ENCODE measurements at regions not wholly inside any gene's neighbourhood (a gene's known extent, or its start where the extent isn't known, plus 50 kb on each side); places are given as distances from the start of the nearest gene placed in this dataset.
A peak's percentile ranks its signal among the peaks of the same experiment; 100 is the strongest.

DNA sequence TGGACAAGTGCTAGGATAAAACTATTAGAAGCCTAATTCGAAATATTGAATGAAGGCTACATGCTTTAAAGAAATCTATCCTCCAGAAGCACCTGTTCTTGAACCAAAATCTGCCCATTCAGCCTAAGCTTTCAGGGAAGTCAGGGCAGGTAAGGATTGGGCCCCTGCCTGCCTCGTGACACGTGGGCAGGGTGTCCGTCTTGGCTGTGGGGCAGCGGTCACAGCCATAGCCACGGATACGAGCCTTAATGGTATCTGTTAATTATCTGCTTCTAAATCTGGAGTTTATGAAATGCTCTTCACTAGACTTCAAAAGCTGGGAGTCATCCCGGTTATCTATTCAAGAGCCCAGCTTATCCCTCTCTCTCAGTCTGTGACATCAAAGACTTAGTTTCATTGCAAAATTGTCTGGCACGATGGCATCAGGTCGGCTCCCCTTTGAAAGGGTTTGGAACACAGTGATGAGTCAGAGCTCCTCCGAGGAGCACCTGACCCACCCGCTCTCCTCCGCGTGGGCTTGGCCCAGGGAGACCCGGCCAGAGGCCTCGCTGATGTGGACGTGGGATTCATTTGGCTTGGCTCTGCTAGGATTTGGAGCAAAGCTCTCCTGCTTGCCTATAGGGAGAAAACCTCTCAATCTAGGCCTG, 135.9 kb downstream of the MACROH2A1 start (continued):
- TF ChIP-seq E2F5 (CRISPR knock-in tag; conservative IDR thresholded peaks at IDR 0.05), result no peak
- TF ChIP-seq, protein P1, sequence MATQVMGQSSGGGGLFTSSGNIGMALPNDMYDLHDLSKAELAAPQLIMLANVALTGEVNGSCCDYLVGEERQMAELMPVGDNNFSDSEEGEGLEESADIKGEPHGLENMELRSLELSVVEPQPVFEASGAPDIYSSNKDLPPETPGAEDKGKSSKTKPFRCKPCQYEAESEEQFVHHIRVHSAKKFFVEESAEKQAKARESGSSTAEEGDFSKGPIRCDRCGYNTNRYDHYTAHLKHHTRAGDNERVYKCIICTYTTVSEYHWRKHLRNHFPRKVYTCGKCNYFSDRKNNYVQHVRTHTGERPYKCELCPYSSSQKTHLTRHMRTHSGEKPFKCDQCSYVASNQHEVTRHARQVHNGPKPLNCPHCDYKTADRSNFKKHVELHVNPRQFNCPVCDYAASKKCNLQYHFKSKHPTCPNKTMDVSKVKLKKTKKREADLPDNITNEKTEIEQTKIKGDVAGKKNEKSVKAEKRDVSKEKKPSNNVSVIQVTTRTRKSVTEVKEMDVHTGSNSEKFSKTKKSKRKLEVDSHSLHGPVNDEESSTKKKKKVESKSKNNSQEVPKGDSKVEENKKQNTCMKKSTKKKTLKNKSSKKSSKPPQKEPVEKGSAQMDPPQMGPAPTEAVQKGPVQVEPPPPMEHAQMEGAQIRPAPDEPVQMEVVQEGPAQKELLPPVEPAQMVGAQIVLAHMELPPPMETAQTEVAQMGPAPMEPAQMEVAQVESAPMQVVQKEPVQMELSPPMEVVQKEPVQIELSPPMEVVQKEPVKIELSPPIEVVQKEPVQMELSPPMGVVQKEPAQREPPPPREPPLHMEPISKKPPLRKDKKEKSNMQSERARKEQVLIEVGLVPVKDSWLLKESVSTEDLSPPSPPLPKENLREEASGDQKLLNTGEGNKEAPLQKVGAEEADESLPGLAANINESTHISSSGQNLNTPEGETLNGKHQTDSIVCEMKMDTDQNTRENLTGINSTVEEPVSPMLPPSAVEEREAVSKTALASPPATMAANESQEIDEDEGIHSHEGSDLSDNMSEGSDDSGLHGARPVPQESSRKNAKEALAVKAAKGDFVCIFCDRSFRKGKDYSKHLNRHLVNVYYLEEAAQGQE (IDR thresholded peaks at IDR 0.05; ENCODE audit: borderline replicate concordance in 1 of 2, low read depth in 1 of 2, low read length in 2 of 2), result no peak
- no peak for TF ChIP-seq ZUFSP (CRISPR knock-in tag; IDR thresholded peaks at IDR 0.05; ENCODE audit: borderline replicate concordance)
- no peak for TF ChIP-seq ZNF383 (CRISPR knock-in tag; IDR thresholded peaks at IDR 0.05; ENCODE audit: borderline replicate concordance)
- TF ChIP-seq ZNF775 (CRISPR knock-in tag; IDR thresholded peaks at IDR 0.05; ENCODE audit: borderline replicate concordance), result no peak
- TF ChIP-seq NBN (conservative IDR thresholded peaks at IDR 0.05), result no peak
- TF ChIP-seq PRMT3 (CRISPR knock-in tag; IDR thresholded peaks at IDR 0.05; ENCODE audit: borderline replicate concordance, low read depth), result no peak
- no peak for TF ChIP-seq MXD3 (CRISPR knock-in tag; IDR thresholded peaks at IDR 0.05)
- TF ChIP-seq BRCA1 (CRISPR knock-in tag; IDR thresholded peaks at IDR 0.05), result no peak
- TF ChIP-seq ZBTB20 (CRISPR knock-in tag; IDR thresholded peaks at IDR 0.05; ENCODE audit: borderline replicate concordance, low read depth), result no peak
- peak; percentile 36 to 47; a peak in 1 of 4 replicates for TF ChIP-seq NR2F1 (CRISPR knock-in tag; IDR thresholded peaks at IDR 0.05)
- TF ChIP-seq, protein P2, sequence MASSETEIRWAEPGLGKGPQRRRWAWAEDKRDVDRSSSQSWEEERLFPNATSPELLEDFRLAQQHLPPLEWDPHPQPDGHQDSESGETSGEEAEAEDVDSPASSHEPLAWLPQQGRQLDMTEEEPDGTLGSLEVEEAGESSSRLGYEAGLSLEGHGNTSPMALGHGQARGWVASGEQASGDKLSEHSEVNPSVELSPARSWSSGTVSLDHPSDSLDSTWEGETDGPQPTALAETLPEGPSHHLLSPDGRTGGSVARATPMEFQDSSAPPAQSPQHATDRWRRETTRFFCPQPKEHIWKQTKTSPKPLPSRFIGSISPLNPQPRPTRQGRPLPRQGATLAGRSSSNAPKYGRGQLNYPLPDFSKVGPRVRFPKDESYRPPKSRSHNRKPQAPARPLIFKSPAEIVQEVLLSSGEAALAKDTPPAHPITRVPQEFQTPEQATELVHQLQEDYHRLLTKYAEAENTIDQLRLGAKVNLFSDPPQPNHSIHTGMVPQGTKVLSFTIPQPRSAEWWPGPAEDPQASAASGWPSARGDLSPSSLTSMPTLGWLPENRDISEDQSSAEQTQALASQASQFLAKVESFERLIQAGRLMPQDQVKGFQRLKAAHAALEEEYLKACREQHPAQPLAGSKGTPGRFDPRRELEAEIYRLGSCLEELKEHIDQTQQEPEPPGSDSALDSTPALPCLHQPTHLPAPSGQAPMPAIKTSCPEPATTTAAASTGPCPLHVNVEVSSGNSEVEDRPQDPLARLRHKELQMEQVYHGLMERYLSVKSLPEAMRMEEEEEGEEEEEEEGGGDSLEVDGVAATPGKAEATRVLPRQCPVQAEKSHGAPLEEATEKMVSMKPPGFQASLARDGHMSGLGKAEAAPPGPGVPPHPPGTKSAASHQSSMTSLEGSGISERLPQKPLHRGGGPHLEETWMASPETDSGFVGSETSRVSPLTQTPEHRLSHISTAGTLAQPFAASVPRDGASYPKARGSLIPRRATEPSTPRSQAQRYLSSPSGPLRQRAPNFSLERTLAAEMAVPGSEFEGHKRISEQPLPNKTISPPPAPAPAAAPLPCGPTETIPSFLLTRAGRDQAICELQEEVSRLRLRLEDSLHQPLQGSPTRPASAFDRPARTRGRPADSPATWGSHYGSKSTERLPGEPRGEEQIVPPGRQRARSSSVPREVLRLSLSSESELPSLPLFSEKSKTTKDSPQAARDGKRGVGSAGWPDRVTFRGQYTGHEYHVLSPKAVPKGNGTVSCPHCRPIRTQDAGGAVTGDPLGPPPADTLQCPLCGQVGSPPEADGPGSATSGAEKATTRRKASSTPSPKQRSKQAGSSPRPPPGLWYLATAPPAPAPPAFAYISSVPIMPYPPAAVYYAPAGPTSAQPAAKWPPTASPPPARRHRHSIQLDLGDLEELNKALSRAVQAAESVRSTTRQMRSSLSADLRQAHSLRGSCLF (CRISPR knock-in tag; IDR thresholded peaks at IDR 0.05; ENCODE audit: borderline replicate concordance), result no peak
- no peak; the same call in 1 of the 2 replicates for TF ChIP-seq ZNF605 (CRISPR knock-in tag; IDR thresholded peaks at IDR 0.05)
- no peak for TF ChIP-seq ZNF749 (CRISPR knock-in tag; IDR thresholded peaks at IDR 0.05; ENCODE audit: borderline replicate concordance)

Measured in HepG2 (cell line).